Left lung (tissue), 4 donors: ENCODE measurements at regions not wholly inside any gene's neighbourhood (a gene's known extent, or its start where the extent isn't known, plus 50 kb on each side); places are given as distances from the start of the nearest gene placed in this dataset.
"Not testable (repeated sequence)": the region's sequence is repeated elsewhere in the genome, so short reads cannot be mapped to it uniquely, and the experiment has no call there.

Experiments
- ATAC-seq: fragments of 200-7000 bp; cut with Tn5 transposase; one replicate; pipeline ENCODE4 v1.9.1; 2020; ENCODE audit warnings: moderate library complexity
- DNase-seq, 4 donors: peaks; one replicate each; pipeline ENCODE4 v3.0.0-alpha.2; 2013 to 2020
- H3K27ac ChIP-seq, 2 donors: fragments of 200-600 bp; sonication (generic) in 1 of 2; one replicate each; pipeline versions ENCODE4 v1.5.0 to v1.8.0; 2020 to 2021
- H3K27me3 ChIP-seq, 2 donors: fragments of 200-600 bp; sonication (generic) in 1 of 2; one replicate each; pipeline versions ENCODE4 v1.5.0 to v1.8.0; 2020 to 2021
- H3K36me3 ChIP-seq, 2 donors: fragments of 200-600 bp; sonication (generic) in 1 of 2; one replicate each; pipeline versions ENCODE4 v1.5.0 to v1.8.0; 2020 to 2021
- H3K4me1 ChIP-seq, 2 donors: fragments of 200-600 bp; one replicate each; pipeline ENCODE4 v1.8.0; 2021
- H3K4me3 ChIP-seq, 2 donors: fragments of 200-600 bp; sonication (generic) in 1 of 2; one replicate each; pipeline versions ENCODE4 v1.5.0 to v1.8.0; 2020 to 2021; ENCODE audit warnings: mild to moderate bottlenecking in 1 of 2
- H3K9me3 ChIP-seq, 2 donors: fragments of 200-600 bp; sonication (generic) in 1 of 2; one replicate each; pipeline versions ENCODE4 v1.5.0 to v1.8.0; 2020 to 2021
- intact Hi-C, 2 donors: fragments of 100-400 bp; cut with DNase I; formaldehyde crosslinking; loops; one replicate each; pipeline versions ENCODE4 v1.11.2 to v1.14.2; 2022
- TF ChIP-seq, protein P1 (sequence below), 2 donors: fragments of 200-600 bp; sonication (generic) in 1 of 2; IDR thresholded peaks; one replicate each; pipeline versions ENCODE4 v1.5.0 to v1.8.0; 2021; ENCODE audit warnings: antibody characterized with exemption in 2 of 2
- donor health status: DM: no; HTN: yes; CAD: no.
- donor health status: DM: no; HTN: no; CAD: no.

DNA sequence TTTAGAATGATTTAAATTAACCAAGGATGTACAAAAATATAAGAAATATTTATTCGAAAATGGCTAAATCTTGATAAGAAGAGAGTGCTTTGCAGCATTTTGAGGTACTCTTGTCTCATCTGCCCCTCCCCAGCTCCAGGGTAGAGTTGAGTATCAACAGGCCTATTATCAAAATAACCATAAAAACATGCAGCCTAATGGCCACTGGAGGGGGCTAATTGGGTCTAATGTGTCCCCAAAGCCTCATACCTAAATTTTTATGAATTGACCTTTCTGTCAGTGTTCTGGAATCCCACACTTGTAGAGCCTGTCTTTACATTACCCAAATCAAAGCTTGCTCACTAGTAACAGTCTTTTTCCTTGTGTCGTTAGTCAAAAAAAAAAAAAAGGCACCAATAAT is 544.9 kb upstream of the CPXCR1 start:
- H3K4me3 ChIP-seq: no peak overlapping the region
- H3K9me3 ChIP-seq: no peaks in the 10 kb centered on the region
- intact Hi-C loops: no loop called here
- H3K4me1 ChIP-seq: no peaks in the 10 kb centered on the region
- DNase-seq (no peak), ATAC-seq (no peak)
- no peaks in the 10 kb centered on the region for H3K27me3 ChIP-seq
- no peak overlapping the region for H3K27ac ChIP-seq
- TF ChIP-seq, protein P1, sequence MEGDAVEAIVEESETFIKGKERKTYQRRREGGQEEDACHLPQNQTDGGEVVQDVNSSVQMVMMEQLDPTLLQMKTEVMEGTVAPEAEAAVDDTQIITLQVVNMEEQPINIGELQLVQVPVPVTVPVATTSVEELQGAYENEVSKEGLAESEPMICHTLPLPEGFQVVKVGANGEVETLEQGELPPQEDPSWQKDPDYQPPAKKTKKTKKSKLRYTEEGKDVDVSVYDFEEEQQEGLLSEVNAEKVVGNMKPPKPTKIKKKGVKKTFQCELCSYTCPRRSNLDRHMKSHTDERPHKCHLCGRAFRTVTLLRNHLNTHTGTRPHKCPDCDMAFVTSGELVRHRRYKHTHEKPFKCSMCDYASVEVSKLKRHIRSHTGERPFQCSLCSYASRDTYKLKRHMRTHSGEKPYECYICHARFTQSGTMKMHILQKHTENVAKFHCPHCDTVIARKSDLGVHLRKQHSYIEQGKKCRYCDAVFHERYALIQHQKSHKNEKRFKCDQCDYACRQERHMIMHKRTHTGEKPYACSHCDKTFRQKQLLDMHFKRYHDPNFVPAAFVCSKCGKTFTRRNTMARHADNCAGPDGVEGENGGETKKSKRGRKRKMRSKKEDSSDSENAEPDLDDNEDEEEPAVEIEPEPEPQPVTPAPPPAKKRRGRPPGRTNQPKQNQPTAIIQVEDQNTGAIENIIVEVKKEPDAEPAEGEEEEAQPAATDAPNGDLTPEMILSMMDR (IDR thresholded peaks at IDR 0.05): no peak
- H3K36me3 ChIP-seq: no peaks in the 10 kb centered on the region

DNA sequence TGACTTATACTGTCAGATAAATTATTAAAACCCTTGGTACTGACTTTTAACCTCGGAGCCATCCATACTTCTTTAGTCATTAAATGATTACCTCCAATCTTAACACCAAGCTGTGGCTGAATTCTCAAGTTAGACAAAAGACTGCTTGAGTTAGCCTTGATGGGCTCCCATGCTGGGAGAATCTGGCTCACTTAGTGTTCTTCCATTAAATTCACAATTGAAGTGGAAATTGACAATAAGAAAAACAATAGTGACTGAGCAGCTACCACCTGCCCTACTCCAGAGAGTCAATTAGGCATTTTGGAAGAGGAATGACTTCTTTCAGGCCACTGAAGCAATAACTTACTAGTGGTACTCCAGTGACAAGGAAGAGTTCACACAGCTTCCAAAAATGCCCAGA is 503.0 kb upstream of the CPXCR1 start:
- TF ChIP-seq, protein P1 (IDR thresholded peaks at IDR 0.05): no peak
- no peak for DNase-seq
- intact Hi-C loops: no loop called here
- ATAC-seq: no peak
- Histone ChIP-seq H3K4me3 (no peak overlapping the region), H3K36me3 (no peaks in the 10 kb centered on the region), H3K27me3 (no peaks in the 10 kb centered on the region), H3K9me3 (no peaks in the 10 kb centered on the region), H3K27ac (no peak overlapping the region), H3K4me1 (no peaks in the 10 kb centered on the region)

DNA sequence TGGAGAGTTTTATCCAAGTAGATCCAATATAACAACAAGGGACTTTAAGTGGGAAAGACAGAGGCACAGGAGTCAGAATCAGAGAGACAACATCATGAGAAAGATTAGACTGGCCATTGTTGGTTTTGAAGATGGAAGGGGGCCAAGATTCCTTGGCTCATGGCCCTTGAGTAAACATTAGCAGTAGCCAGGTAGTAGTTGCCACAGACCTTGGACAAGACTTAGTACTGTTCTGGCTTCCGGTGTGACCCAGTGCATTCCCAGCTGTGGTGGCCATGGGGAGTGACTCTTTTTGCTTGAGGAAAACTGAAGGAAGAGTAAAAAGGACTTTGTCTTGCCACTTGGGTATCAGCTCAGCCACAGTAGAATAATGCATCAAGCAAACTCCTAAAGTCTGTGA is 462.2 kb upstream of the CPXCR1 start:
- DNase-seq (no peak), ATAC-seq (no peak)
- intact Hi-C loops: no loop called here
- Histone ChIP-seq H3K4me3 (no peak overlapping the region), H3K27ac (no peak overlapping the region), H3K4me1 (no peaks in the 10 kb centered on the region), H3K36me3 (no peaks in the 10 kb centered on the region), H3K9me3 (no peaks in the 10 kb centered on the region), H3K27me3 (no peaks in the 10 kb centered on the region)
- TF ChIP-seq, protein P1 (IDR thresholded peaks at IDR 0.05): no peak

DNA sequence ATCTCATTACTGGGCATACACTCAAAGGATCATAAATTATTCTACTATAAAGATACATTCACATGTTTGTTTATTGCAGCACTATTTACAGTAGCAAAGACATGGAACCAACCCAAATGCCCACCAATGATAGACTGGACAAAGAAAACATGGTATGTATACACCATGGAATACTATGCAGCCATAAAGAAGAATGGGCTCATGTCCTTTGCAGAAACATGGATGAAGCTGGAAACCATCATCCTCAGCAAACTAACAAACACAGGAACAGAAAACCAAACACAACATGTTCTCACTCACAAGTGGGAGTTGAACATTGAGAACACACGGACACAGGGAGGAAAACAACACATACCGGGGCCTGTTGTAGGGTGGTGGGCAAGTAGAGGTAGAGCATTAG is 433.1 kb upstream of the CPXCR1 start:
- H3K4me1 ChIP-seq, ATAC-seq, H3K4me3 ChIP-seq, H3K9me3 ChIP-seq, H3K27me3 ChIP-seq, H3K27ac ChIP-seq, DNase-seq, H3K36me3 ChIP-seq, intact Hi-C loops: not testable (repeated sequence)

DNA sequence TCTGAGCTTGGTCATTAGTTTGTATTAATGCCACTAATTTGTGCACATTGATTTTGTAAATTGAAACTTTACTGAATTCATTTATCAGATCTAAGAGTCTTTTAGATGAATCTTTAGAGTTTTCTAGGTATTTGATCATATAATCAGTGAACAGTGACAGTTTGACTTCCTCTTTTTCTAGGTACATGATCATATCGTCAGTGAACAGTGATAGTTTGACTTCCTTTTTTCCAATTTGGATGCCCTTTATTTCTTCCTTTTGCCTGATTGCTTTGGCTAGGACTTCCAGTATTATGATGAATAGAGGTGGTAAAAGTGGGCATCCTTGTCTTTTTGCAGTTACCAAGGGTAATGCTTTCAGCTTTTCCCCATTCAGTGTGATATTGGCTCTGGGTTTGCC is 421.4 kb upstream of the CPXCR1 start:
- intact Hi-C loops: no loop called here
- no peaks in the 10 kb centered on the region for H3K36me3 ChIP-seq
- TF ChIP-seq, protein P1 (IDR thresholded peaks at IDR 0.05): no peak
- no peaks in the 10 kb centered on the region for H3K4me1 ChIP-seq
- no peaks in the 10 kb centered on the region for H3K9me3 ChIP-seq
- H3K27ac ChIP-seq: no peak overlapping the region
- DNase-seq (no peak), ATAC-seq (no peak)
- no peaks in the 10 kb centered on the region for H3K27me3 ChIP-seq
- no peak overlapping the region for H3K4me3 ChIP-seq

DNA sequence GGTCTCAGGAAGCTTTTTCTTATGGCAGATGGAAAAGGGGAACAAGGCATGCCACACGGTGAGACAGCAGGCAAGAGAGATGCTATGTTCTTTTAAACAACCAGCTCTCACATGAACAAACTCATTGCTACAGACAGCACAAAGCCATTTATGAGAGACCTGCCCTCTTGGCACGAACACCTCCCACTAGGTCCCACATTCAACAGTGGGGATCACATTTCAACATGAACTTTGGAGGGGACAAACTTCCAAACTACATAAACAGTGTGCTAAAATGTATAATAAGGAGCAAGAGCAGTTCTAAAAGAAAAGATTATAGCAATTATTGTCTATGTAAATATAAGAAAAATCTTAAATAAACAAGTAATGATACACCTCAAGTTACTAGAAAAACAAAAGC is 391.8 kb upstream of the CPXCR1 start:
- H3K4me3 ChIP-seq: no peak overlapping the region
- H3K9me3 ChIP-seq: no peaks in the 10 kb centered on the region
- no peaks in the 10 kb centered on the region for H3K27me3 ChIP-seq
- no peak overlapping the region for H3K27ac ChIP-seq
- DNase-seq: no peak
- TF ChIP-seq, protein P1 (IDR thresholded peaks at IDR 0.05): no peak
- no peak for ATAC-seq
- H3K36me3 ChIP-seq: no peaks in the 10 kb centered on the region
- intact Hi-C loops: no loop called here
- no peaks in the 10 kb centered on the region for H3K4me1 ChIP-seq
